NT2/D1 (cell line): ENCODE measurements at regions not wholly inside any gene's neighbourhood (a gene's known extent, or its start where the extent isn't known, plus 50 kb on each side); places are given as distances from the start of the nearest gene placed in this dataset.
"Not testable (repeated sequence)": the region's sequence is repeated elsewhere in the genome, so short reads cannot be mapped to it uniquely, and the experiment has no call there.

Experiments
- DNase-seq: peaks from one replicate; pipeline ENCODE4 v3.0.0-alpha.2; 2011; ENCODE audit warnings: low read depth, low spot score
- H3K27me3 ChIP-seq: 2 replicates; pipeline ENCODE4 v1.6.0; 2011; ENCODE audit warnings: mild to moderate bottlenecking; ENCODE audit not compliant: insufficient read length, insufficient read depth
- H3K36me3 ChIP-seq: 2 replicates; pipeline ENCODE4 v1.6.1; 2011; ENCODE audit warnings: mild to moderate bottlenecking, low read length, mixed read lengths; ENCODE audit not compliant: insufficient read depth, insufficient read length
- H3K4me1 ChIP-seq: 2 replicates; pipeline ENCODE4 v1.5.1; 2011; ENCODE audit not compliant: insufficient read depth, insufficient read length
- H3K4me3 ChIP-seq: 2 replicates; pipeline ENCODE4 v1.5.1; 2011; ENCODE audit warnings: low read depth; ENCODE audit not compliant: insufficient read length
- H3K9ac ChIP-seq: 2 replicates; pipeline ENCODE4 v1.6.0; 2011; ENCODE audit warnings: low read depth; ENCODE audit not compliant: insufficient read length
- H3K9me3 ChIP-seq: 2 replicates; pipeline ENCODE4 v1.5.1; 2011; ENCODE audit warnings: mild to moderate bottlenecking, low read length; ENCODE audit not compliant: insufficient read depth
- SUZ12 ChIP-seq: IDR thresholded peaks from 2 replicates; pipeline ENCODE4 v1.6.1; 2011; ENCODE audit not compliant: insufficient read length, insufficient read depth; ENCODE audit errors: extremely low read depth
- YY1 ChIP-seq: IDR thresholded peaks from 2 replicates; pipeline ENCODE4 v1.6.1; 2011; ENCODE audit not compliant: insufficient read length, insufficient read depth
- ZNF274 ChIP-seq: IDR thresholded peaks from 2 replicates; pipeline ENCODE4 v1.6.1; 2011; ENCODE audit warnings: mild to moderate bottlenecking, low read depth, low read length

- no peak overlapping the region for H3K9ac ChIP-seq
- no peak overlapping the region for H3K4me3 ChIP-seq
- H3K4me1 ChIP-seq = no peaks in the 10 kb centered on the region
- H3K27me3 ChIP-seq = no peaks in the 10 kb centered on the region
- DNase-seq = no peak
- H3K9me3 ChIP-seq = peaks cover 9% of the 10 kb centered on the region; the same call in 1 of the 2 replicates
- TF ChIP-seq ZNF274 (no peak), SUZ12 (no peak), YY1 (no peak)
- H3K36me3 ChIP-seq = no peaks in the 10 kb centered on the region
Measured at GRCh38 chr22:23450434-23450795, 129.7 kb downstream of the IGLL1 start.

DNA sequence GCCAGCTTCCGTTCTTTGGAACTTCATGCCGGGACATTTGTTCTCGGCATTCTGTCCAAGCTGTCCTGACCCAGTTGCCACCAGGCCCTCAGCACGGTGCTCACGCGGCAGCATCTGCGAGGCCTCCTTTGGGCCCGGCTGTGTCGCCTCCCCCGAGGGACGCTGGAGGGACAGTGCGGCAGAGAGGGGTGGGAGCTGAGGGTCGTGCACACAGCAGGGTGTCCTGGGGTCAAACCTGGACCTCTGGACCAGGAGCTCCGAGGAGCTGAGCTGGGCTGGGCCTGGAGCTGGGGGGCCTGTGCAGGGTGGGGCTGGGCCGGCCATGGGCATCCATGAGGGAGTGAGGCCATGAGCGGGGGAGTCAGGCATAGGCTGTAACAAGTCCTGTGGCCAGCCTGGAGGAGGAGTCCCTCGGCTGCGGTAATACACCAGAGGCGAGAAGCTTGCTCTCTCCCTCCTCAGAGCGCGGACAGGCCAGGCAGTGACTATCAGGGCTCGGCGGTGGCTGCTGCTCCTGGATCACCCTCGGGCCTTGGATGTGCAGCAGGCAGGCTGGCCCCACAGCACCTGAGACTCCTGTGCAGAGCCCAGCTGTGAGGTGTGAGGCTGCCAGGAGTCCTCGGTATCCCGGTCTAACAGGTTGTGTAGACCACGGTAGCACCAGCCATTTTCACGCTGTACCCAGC lies 130.2 kb downstream of the IGLL1 start:
- not testable (repeated sequence) for DNase-seq, H3K4me3 ChIP-seq, H3K4me1 ChIP-seq, H3K36me3 ChIP-seq, H3K27me3 ChIP-seq, H3K9ac ChIP-seq, H3K9me3 ChIP-seq

DNA sequence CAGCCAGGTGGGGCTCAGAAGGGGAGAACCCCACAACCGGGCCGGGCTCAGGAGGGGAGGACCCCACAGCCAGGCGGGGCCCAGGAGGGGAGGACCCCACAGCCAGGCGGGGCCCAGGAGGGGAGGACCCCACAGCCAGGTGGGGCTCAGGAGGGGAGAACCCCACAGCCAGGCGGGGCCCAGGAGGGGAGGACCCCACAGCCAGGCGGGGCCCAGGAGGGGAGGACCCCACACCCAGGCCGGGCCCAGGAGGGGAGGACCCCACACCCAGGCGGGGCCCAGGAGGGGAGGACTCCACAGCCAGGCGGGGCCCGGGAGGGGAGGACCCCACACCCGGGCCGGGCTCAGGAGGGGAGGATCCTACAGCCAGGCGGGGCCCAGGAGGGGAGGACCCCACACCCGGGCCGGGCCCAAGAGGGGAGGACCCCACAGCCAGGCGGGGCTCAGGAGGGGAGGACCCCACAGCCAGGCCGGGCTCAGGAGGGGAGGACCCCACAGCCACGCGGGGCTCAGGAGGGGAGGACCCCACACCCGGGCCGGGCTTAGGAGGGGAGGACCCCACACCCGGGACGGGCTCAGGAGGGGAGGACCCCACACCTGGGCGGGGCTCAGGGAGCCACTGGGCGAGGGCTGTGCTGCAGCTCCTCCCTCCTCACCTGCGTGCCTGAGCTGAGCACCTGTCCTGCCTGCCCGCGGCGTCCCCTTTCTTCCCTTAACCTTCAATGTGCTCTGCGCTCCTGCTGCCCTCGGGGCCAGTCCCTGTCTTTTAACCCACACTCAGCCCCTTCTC lies 131.4 kb downstream of the IGLL1 start:
- DNase-seq, H3K9ac ChIP-seq, H3K27me3 ChIP-seq, H3K9me3 ChIP-seq, H3K4me3 ChIP-seq, H3K36me3 ChIP-seq, H3K4me1 ChIP-seq: not testable (repeated sequence)

- Histone ChIP-seq H3K27me3 (no peaks in the 10 kb centered on the region), H3K9me3 (peaks cover 9% of the 10 kb centered on the region; the same call in 1 of the 2 replicates), H3K36me3 (no peaks in the 10 kb centered on the region), H3K4me3 (no peak overlapping the region), H3K9ac (no peak overlapping the region), H3K4me1 (no peaks in the 10 kb centered on the region)
- TF ChIP-seq ZNF274 (no peak), SUZ12 (no peak), YY1 (no peak)
- DNase-seq = no peak
Measured at GRCh38 chr22:23446796-23447350, 133.2 kb downstream of the IGLL1 start.

- not testable (repeated sequence) for H3K4me3 ChIP-seq, H3K36me3 ChIP-seq, H3K9ac ChIP-seq, H3K9me3 ChIP-seq, DNase-seq, H3K4me1 ChIP-seq, H3K27me3 ChIP-seq
Measured at GRCh38 chr22:23446194-23446593, 133.9 kb downstream of the IGLL1 start.

DNA sequence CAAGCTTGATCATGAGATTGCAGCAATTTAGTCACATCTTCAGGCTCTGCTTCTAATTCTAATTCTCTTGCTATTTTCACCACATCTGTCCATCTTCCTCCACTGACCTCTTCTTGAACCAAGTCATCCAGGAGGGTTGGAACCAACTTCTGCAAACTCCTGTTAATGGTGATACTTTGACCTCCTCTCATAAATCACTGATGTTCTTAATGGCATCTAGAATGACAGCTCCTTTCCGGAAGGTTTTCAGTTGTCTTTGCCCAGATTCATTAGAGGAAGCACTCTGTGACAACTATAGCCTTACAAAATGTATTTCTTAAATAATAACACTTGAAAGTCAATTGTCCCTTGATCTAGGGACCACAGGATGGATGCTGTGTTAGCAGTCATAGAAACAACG lies 136.2 kb downstream of the IGLL1 start:
- H3K36me3 ChIP-seq, H3K9me3 ChIP-seq, H3K4me1 ChIP-seq, H3K9ac ChIP-seq, H3K4me3 ChIP-seq, DNase-seq, H3K27me3 ChIP-seq: not testable (repeated sequence)

GRCh38 chr22:23439581-23439980 lies 140.5 kb downstream of the IGLL1 start:
- H3K27me3 ChIP-seq, H3K4me3 ChIP-seq, DNase-seq, H3K4me1 ChIP-seq, H3K36me3 ChIP-seq, H3K9ac ChIP-seq, H3K9me3 ChIP-seq: not testable (repeated sequence)

DNA sequence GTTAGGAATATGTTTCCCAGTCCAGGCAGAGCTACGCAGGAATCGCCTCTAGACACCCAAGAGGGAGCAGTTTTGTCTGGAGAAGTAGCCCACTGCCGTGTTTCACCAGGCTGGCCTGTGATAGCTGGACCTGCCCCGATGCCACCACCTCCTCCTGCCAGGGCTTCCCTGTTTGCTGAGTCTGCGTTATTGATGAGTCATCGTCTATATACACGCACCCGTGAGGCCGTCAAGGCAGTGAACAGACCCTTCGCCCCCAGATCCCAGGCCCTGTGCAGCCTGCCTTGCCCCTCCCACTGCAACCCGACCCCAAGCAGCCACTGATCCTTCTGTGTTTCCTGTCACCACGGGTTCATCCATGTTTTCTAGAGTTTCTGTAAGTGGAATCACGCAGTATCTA lies 141.9 kb downstream of the IGLL1 start:
- Histone ChIP-seq H3K4me3 (no peak overlapping the region), H3K36me3 (no peaks in the 10 kb centered on the region), H3K9ac (no peak overlapping the region), H3K4me1 (no peaks in the 10 kb centered on the region), H3K27me3 (no peaks in the 10 kb centered on the region), H3K9me3 (no peaks in the 10 kb centered on the region)
- DNase-seq = no peak
- TF ChIP-seq ZNF274 = no peak
